Fibroblast of the conjunctiva (primary cell): ENCODE measurements at regions not wholly inside any gene's neighbourhood (a gene's known extent, or its start where the extent isn't known, plus 50 kb on each side); places are given as distances from the start of the nearest gene placed in this dataset.

Source experiments
- DNase-seq: peaks from one replicate; pipeline ENCODE4 v3.0.0-alpha.2; 2010; ENCODE audit warnings: low read depth

- DNase-seq, result no peak
Measured at GRCh38 chr10:111923032-111923431, 260.5 kb downstream of the GPAM start.

- no peak for DNase-seq
Measured at GRCh38 chr10:111926286-111926685, 257.3 kb downstream of the GPAM start.

- DNase-seq, result no peak
Measured at GRCh38 chr10:111933937-111934336, 249.6 kb downstream of the GPAM start.

GRCh38 chr10:111934931-111935330 lies 248.6 kb downstream of the GPAM start:
- DNase-seq, result no peak

- no peak for DNase-seq
Measured at GRCh38 chr10:111936143-111936542, 247.4 kb downstream of the GPAM start.

- DNase-seq, result no peak
Measured at GRCh38 chr10:111944331-111944730, 239.2 kb downstream of the GPAM start.

GRCh38 chr10:111953949-111954348 lies 229.6 kb downstream of the GPAM start:
- DNase-seq, result no peak

- DNase-seq, result no peak
Measured at GRCh38 chr10:111954386-111954785, 229.2 kb downstream of the GPAM start.

- DNase-seq, result no peak
Measured at GRCh38 chr10:111956841-111957240, 226.7 kb downstream of the GPAM start.

GRCh38 chr10:111962951-111963350 lies 220.6 kb downstream of the GPAM start:
- DNase-seq, result no peak

- DNase-seq, result no peak
Measured at GRCh38 chr10:111967116-111967515, 216.4 kb downstream of the GPAM start.

GRCh38 chr10:111967547-111967946 lies 216.0 kb downstream of the GPAM start:
- no peak for DNase-seq

- DNase-seq, result no peak
Measured at GRCh38 chr10:111968647-111969046, 214.9 kb downstream of the GPAM start.

GRCh38 chr10:111970111-111970510 lies 213.5 kb downstream of the GPAM start:
- DNase-seq, result no peak

- DNase-seq, result no peak
Measured at GRCh38 chr10:111972109-111972508, 211.5 kb downstream of the GPAM start.

- DNase-seq, result no peak
Measured at GRCh38 chr10:111973306-111973705, 210.3 kb downstream of the GPAM start.

GRCh38 chr10:111973826-111974225 lies 209.7 kb downstream of the GPAM start:
- DNase-seq, result no peak

- no peak for DNase-seq
Measured at GRCh38 chr10:111974325-111974724, 209.2 kb downstream of the GPAM start.

GRCh38 chr10:111976557-111976956 lies 207.0 kb downstream of the GPAM start:
- DNase-seq, result no peak

GRCh38 chr10:111984057-111984456 lies 199.5 kb downstream of the GPAM start:
- no peak for DNase-seq

- DNase-seq, result no peak
Measured at GRCh38 chr10:111986079-111986478, 197.5 kb downstream of the GPAM start.

- no peak for DNase-seq
Measured at GRCh38 chr10:111988646-111989045, 194.9 kb downstream of the GPAM start.

- no peak for DNase-seq
Measured at GRCh38 chr10:111989136-111989911, 194.2 kb downstream of the GPAM start.

- DNase-seq, result no peak
Measured at GRCh38 chr10:111990734-111991133, 192.8 kb downstream of the GPAM start.
